Heart right ventricle (tissue), 16 donors: ENCODE measurements at regions not wholly inside any gene's neighbourhood (a gene's known extent, or its start where the extent isn't known, plus 50 kb on each side); places are given as distances from the start of the nearest gene placed in this dataset.

Experiments
- ATAC-seq, 8 donors: fragments of 200-7000 bp; cut with Tn5 transposase; one replicate each; pipeline ENCODE4 v1.9.1; 2020; ENCODE audit warnings: mild to moderate bottlenecking in 8 of 8, moderate library complexity in 8 of 8, moderate number of reproducible peaks in 1 of 8
- DNase-seq, 2 donors: peaks; one replicate each; pipeline ENCODE4 v3.0.0-alpha.2; 2020
- H3K27ac ChIP-seq, 10 donors: fragments of 200-600 bp; sonication (generic) in 2 of 10; one replicate each; pipeline versions ENCODE4 v1.5.0 to v1.8.0; 2020 to 2022; ENCODE audit warnings: mild to moderate bottlenecking in 3 of 10
- H3K27me3 ChIP-seq, 7 donors: fragments of 200-600 bp; one replicate each; pipeline ENCODE4 v1.8.0; 2021 to 2022; ENCODE audit warnings: mild to moderate bottlenecking in 2 of 7
- H3K36me3 ChIP-seq, 9 donors: fragments of 200-600 bp; sonication (generic) in 1 of 9; one replicate each; pipeline versions ENCODE4 v1.5.0 to v1.8.0; 2020 to 2022; ENCODE audit warnings: mild to moderate bottlenecking in 2 of 9
- H3K4me1 ChIP-seq, 9 donors: fragments of 200-600 bp; sonication (generic) in 1 of 9; one replicate each; pipeline versions ENCODE4 v1.5.0 to v1.8.0; 2020 to 2022; ENCODE audit warnings: mild to moderate bottlenecking in 4 of 9
- H3K4me3 ChIP-seq, 10 donors: fragments of 200-600 bp; sonication (generic) in 2 of 10; one replicate each; pipeline versions ENCODE4 v1.5.0 to v1.8.0; 2020 to 2022; ENCODE audit warnings: mild to moderate bottlenecking in 7 of 10, moderate library complexity in 2 of 10
- H3K9me3 ChIP-seq, 11 donors: fragments of 200-600 bp in 10 of 11; sonication (generic) in 2 of 11; one replicate each; pipeline versions ENCODE4 v1.5.0 to v1.8.0; 2013 to 2022; ENCODE audit warnings: mild to moderate bottlenecking in 2 of 11, control low read depth in 1 of 11, moderate library complexity in 1 of 11
- CTCF ChIP-seq, 9 donors: fragments of 200-600 bp; sonication (generic) in 2 of 9; IDR thresholded peaks; one replicate each; pipeline versions ENCODE4 v1.5.0 to v1.8.0; 2021 to 2022; ENCODE audit warnings: antibody characterized with exemption in 9 of 9, mild to moderate bottlenecking in 5 of 9, moderate library complexity in 1 of 9
- WGBS, 2 donors: extraction: QIAGEN DNeasy Blood & Tissue Kit; methylation state at CpG; one replicate each; pipeline ENCODE4 v1.1.7; 2013; ENCODE audit warnings: inconsistent platforms in 1 of 2; 5-methylcytosine and 5-hydroxymethylcytosine counted together
- intact Hi-C, 10 donors: fragments of 100-400 bp; cut with DNase I; formaldehyde crosslinking; loops; one replicate each; pipeline versions ENCODE4 v1.11.1 to v1.14.2; 2022
- donor health status: Arrhythmogenic right ventricular cardiomyopathy.
- donor health status: ischemic (EF 13 %, LVEDD 7.1; RV severe dilation, severe dysfunction).
- donor health status: healthy with polysubstance abuse.
- donor health status: DM: no; HTN: yes; CAD: no.
- donor health status: DM: no; HTN: no; CAD: no.
- donor health status: ischemic (EF 25% LVEDD 6.9; RV normal size, moderate dysfunction).
- donor health status: ischemic (EF 25% LVEDD 5.7; RV mildly dilated, moderate dysfunction).
- donor health status: healthy.
- donor health status: DM: yes; HTN: yes; CAD: no.
- donor health status: Ischemic cardiomyopathy.
- donor health status: ischemic (EF 35%, LVEDD 5.7; RV mildly dilated, moderate dysfunction).
- donor health status: nonischemic (EF 11% LVEDD 7.7; RV severe dilation, severe dysfunction).
- donor health status: DM: yes; HTN: yes; CAD: no.
- donor health status: PGD.
- donor health status: ischemic (EF 29% LVEDD 5.4; RV normal size, mild dysfunction).
- donor health status: nonischemic (EF 23%, LVEDD 6.1; RV moderate dilation, normal function).

DNA sequence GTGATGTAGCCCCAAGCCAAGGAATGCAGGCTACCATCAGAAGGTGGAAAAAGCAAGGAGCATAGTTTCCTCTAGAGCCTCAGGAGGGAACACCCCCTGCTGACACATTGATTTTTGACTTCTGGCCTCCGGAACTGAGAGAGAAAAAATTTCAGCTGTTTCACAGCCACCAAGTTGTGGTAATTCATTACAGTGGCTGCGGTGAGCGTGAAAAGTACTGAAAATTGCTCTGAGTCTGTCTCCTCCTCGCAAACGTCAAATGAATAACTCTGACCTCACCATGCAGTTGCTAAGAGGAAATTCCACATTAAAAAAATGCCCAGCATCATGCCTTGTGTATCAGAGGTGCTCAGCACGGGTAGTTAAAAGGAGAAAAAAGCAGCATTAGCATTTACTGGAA lies 277.9 kb upstream of the MSX2 start:
- TF ChIP-seq CTCF (IDR thresholded peaks at IDR 0.05), result no peak
- DNase-seq (no peak), ATAC-seq (no peak)
- peaks cover 0 to 17% (median 0%) of the 10 kb centered on the region in 11 donors for H3K9me3 ChIP-seq
- no peak overlapping the region for H3K27ac ChIP-seq
- H3K27me3 ChIP-seq, result peaks cover 0 to 28% (median 8%) of the 10 kb centered on the region in 7 donors
- no peaks in the 10 kb centered on the region for H3K4me1 ChIP-seq
- WGBS, 2 donors, result 60 to 71% methylated on average over 6 of the region's 6 CpGs
- H3K36me3 ChIP-seq, result no peaks in the 10 kb centered on the region
- H3K4me3 ChIP-seq, result no peak overlapping the region
- intact Hi-C loops, result no loop called here

GRCh38 chr5:174446988-174447387 lies 277.4 kb upstream of the MSX2 start:
- intact Hi-C loops, result no loop called here
- peaks cover 0 to 15% (median 0%) of the 10 kb centered on the region in 11 donors for H3K9me3 ChIP-seq
- TF ChIP-seq CTCF (IDR thresholded peaks at IDR 0.05), result no peak
- no peaks in the 10 kb centered on the region for H3K4me1 ChIP-seq
- no peaks in the 10 kb centered on the region for H3K36me3 ChIP-seq
- ATAC-seq (no peak), DNase-seq (no peak)
- H3K4me3 ChIP-seq, result no peak overlapping the region
- peaks cover 0 to 29% (median 8%) of the 10 kb centered on the region in 7 donors for H3K27me3 ChIP-seq
- 63 to 65% methylated on average over 10 of the region's 10 CpGs for WGBS, 2 donors
- H3K27ac ChIP-seq, result no peak overlapping the region

DNA sequence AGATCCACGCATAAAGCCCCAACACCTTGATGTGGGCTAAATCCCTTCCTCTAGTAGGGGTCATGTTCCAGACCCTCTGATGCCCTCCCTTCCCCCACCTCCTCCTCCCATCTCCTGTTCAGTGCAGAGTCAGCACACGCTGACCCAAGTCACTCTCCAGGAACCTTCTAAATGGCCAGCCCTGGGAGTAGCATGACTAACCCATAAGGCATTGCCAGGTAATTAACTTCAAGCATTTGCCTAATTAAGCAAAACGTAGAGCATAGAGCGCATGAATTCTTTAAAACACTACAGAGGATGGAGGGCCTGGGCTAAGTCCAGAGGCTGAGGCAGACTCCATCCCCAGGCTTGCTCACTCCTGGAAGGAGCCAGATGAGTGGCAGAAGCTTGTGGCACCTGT lies 276.3 kb upstream of the MSX2 start:
- DNase-seq (no peak), ATAC-seq (no peak)
- peaks cover 0 to 7% (median 0%) of the 10 kb centered on the region in 11 donors for H3K9me3 ChIP-seq
- TF ChIP-seq CTCF (IDR thresholded peaks at IDR 0.05), result no peak
- no peaks in the 10 kb centered on the region for H3K4me1 ChIP-seq
- H3K27ac ChIP-seq, result no peak overlapping the region
- intact Hi-C loops, result no loop called here
- H3K4me3 ChIP-seq, result no peak overlapping the region
- WGBS, 2 donors, result 80 to 84% methylated on average over 4 of the region's 4 CpGs
- peaks cover 0 to 38% (median 16%) of the 10 kb centered on the region in 7 donors for H3K27me3 ChIP-seq
- no peaks in the 10 kb centered on the region for H3K36me3 ChIP-seq

DNA sequence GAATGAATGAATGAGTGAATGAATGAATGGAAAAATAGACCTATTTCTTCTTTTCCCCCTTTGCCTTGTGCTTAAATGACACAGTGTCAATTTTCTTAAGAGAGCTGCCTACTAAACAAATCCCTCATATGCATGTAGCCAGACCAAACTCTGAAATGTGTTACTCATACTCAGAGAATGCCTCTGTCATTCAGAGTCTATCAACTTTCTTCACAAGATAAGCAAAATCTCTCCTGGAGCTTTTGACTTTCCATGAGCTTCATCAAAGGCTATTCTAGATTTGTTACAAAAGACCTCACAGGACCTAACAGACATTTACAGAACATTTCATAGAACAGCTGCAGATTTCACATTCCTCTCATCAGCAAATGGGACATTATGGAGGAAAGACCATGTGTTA lies 275.7 kb upstream of the MSX2 start:
- no peak for TF ChIP-seq CTCF (IDR thresholded peaks at IDR 0.05)
- ATAC-seq, result no peak
- Histone ChIP-seq H3K9me3 (peaks cover 0 to 7% (median 0%) of the 10 kb centered on the region in 11 donors), H3K4me1 (no peaks in the 10 kb centered on the region), H3K27me3 (peaks cover 0 to 44% (median 16%) of the 10 kb centered on the region in 7 donors), H3K27ac (no peak overlapping the region), H3K4me3 (no peak overlapping the region), H3K36me3 (no peaks in the 10 kb centered on the region)
- intact Hi-C loops, result no loop called here
- no peak for DNase-seq
